HFF-Myc (cell line): ENCODE measurements at regions not wholly inside any gene's neighbourhood (a gene's known extent, or its start where the extent isn't known, plus 50 kb on each side); places are given as distances from the start of the nearest gene placed in this dataset.

Source experiments
- DNase-seq: peaks from one replicate; pipeline ENCODE4 v3.0.0-alpha.2; 2011; ENCODE audit warnings: low read depth; ENCODE audit errors: extremely low read depth
- H3K4me3 ChIP-seq: replicated peaks from 2 replicates; pipeline ENCODE4 v1.5.1; 2011; ENCODE audit warnings: low read depth, mild to moderate bottlenecking, control low read depth, low read length
- TF ChIP-seq, protein P1 (sequence below): IDR thresholded peaks from 2 replicates; pipeline ENCODE4 v1.5.1; 2012; ENCODE audit warnings: mild to moderate bottlenecking, low read depth, low read length, control low read depth; ENCODE audit errors: missing control alignments

DNA sequence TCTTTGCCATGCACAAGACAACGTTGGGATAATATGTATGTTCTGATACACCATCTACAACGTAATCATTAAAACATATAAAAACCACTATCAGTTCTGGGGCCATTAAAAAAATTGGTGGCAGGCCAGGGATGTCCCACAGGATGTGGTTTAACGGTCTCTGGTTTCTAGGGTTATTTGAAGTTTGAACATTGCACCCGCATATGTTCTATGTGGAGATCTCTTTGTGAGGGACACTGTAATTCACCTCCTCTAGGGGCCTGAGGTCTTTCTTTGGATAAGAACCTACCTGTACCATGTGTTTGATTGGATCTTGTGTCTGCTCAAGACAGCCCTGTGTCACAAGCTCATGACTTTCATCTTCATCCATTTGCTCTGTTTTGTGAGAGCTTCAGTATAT lies 73.2 kb downstream of the GGTLC2 start:
- no peak overlapping the region for H3K4me3 ChIP-seq
- no peak for DNase-seq
- TF ChIP-seq, protein P1, sequence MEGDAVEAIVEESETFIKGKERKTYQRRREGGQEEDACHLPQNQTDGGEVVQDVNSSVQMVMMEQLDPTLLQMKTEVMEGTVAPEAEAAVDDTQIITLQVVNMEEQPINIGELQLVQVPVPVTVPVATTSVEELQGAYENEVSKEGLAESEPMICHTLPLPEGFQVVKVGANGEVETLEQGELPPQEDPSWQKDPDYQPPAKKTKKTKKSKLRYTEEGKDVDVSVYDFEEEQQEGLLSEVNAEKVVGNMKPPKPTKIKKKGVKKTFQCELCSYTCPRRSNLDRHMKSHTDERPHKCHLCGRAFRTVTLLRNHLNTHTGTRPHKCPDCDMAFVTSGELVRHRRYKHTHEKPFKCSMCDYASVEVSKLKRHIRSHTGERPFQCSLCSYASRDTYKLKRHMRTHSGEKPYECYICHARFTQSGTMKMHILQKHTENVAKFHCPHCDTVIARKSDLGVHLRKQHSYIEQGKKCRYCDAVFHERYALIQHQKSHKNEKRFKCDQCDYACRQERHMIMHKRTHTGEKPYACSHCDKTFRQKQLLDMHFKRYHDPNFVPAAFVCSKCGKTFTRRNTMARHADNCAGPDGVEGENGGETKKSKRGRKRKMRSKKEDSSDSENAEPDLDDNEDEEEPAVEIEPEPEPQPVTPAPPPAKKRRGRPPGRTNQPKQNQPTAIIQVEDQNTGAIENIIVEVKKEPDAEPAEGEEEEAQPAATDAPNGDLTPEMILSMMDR = no peak

DNA sequence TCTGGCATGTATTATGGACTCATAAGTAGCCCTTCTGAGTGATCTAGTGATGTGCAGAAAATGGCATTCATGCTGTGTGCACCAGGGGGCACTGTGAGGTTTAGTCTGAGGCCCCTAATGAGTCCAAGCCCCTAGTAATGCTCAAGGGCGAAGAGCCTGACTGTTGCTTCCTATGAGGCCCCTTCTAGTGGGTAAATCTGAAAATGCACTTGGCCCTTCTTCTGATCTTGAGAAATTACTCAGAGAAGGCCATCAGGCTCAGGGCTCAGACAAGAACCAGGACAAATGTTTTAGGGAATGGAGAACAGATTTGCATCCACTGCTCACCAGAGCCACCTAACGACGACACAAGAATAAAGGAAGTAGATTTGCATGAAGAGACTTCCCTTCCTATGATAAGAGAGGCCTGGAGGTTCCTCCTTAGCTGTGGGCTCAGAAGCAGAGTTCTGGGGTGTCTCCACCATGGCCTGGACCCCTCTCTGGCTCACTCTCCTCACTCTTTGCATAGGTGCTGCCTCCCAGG lies 75.8 kb downstream of the GGTLC2 start:
- DNase-seq = peak; percentile 21

DNA sequence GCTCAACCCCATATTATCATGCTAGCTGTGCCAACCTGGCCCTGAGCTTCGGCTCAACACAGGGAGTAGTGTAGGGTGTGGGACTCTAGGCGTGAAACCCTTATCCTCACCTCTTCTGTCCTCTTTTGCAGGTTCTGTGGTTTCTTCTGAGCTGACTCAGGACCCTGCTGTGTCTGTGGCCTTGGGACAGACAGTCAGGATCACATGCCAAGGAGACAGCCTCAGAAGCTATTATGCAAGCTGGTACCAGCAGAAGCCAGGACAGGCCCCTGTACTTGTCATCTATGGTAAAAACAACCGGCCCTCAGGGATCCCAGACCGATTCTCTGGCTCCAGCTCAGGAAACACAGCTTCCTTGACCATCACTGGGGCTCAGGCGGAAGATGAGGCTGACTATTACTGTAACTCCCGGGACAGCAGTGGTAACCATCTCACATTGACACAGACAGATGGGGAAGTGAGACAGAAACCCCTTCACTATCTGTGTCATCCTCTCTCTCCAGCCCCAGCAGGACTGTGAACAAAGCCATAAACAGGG lies 76.4 kb downstream of the GGTLC2 start:
- DNase-seq = no peak
- H3K4me3 ChIP-seq = no peak overlapping the region
- TF ChIP-seq, protein P1 = no peak

More for the DNA sequence above, 75.8 kb downstream of the GGTLC2 start:
- no peak overlapping the region for H3K4me3 ChIP-seq
- TF ChIP-seq, protein P1 = peak; percentile 76

DNA sequence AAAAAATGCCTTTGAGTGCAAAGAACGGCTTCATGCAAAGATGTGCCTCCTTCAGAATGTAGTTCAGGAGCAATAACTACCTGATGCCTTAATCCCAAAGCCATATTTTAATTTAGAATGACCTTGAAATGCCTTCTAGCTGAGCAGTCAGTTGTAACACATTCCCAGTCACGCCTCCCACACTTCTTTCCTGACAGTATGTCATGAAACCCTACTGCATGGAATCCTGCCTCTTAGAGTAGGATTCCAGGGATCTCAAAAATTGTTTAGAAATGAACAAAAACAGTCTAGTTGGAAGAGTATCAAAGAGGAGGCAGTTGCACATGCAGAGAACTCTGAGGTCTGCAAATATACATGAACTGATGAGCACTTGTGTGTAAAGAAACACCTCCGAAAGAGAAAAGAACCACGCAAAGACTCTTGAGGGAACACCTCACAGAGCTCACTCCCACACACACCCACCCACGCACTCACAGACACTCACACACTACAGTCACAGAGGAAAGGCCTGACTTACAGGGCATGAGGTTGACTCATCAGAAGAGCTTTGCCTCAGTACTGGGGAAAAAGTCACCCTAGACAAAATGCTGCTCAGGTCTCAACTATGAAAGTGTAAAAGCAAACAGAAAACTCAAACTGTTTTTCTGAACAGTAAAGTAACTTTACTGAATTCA lies 77.4 kb downstream of the GGTLC2 start:
- TF ChIP-seq, protein P1 = no peak
- H3K4me3 ChIP-seq = no peak overlapping the region
- DNase-seq = no peak

DNA sequence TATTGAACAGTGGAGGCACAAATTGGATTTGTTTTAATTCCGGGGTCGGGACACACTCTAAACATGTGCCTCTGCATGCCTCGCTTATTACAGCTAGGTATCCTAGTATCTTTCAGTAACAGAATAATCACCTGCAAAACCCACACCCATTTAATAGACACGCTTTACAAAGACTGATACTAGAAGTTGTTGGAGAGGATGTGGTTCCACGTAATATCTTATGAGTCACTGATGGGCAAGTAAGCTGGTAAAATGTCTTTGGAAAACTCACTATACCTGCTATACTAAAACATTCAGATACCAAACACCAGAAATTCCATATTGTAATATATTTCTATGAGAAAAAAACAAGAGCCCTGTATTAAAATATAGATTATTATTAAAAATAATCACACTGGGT lies 84.0 kb downstream of the GGTLC2 start:
- DNase-seq = no peak
- no peak overlapping the region for H3K4me3 ChIP-seq
- TF ChIP-seq, protein P1 = no peak

DNA sequence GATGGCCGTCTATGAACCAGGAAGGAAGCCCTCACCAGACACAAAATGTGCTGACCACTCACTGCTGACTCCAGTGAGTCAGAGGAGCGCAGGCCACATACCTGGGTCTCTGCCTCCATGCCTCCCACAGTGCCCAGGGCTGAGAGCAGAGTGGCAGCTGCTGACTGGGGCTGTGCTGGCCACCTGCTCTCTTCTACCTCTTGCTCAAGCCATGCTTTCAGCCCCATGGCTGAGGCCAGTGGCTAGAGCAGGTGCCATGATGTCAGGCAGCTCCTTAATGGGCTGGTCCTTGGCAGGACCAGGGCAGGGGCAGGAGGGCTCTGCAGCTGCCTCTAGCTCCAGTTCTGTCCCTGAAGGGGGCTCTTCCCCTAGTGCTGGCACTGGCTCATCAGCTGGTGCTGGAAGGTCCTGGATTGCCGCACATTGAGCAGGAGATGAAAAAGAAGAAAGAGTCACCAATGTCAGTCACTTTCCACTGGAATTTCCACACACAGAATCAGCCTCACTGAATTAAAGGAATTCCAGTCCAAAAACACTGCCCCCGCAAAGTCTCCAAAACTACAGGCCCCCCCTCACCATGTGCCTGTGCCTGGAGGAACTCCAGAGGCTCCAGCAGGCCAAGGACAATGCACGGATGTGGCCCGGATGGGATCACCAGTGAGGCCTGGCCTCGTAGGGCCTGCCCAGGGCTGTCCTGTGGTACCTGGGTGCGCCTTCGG lies 86.4 kb downstream of the GGTLC2 start:
- TF ChIP-seq, protein P1 = no peak
- no peak for DNase-seq

More for the DNA sequence above, 86.4 kb downstream of the GGTLC2 start:
- H3K4me3 ChIP-seq = no peak overlapping the region
